Duodenal mucosa (tissue), 2 donors: ENCODE measurements at regions not wholly inside any gene's neighbourhood (a gene's known extent, or its start where the extent isn't known, plus 50 kb on each side); places are given as distances from the start of the nearest gene placed in this dataset.

Experiments
- H3K27ac ChIP-seq: one replicate; pipeline ENCODE4 v1.7.0; 2013; ENCODE audit warnings: low read depth, low read length
- H3K27me3 ChIP-seq, 2 donors: one replicate each; pipeline ENCODE4 v1.7.0; 2013; ENCODE audit warnings: low read length in 2 of 2, control low read depth in 1 of 2; ENCODE audit not compliant: insufficient read depth in 2 of 2, control insufficient read depth in 1 of 2
- H3K36me3 ChIP-seq, 2 donors: one replicate each; pipeline ENCODE4 v1.7.0; 2013; ENCODE audit warnings: low read length in 2 of 2, control low read depth in 1 of 2; ENCODE audit not compliant: insufficient read depth in 2 of 2, control insufficient read depth in 1 of 2
- H3K4me1 ChIP-seq, 2 donors: one replicate each; pipeline ENCODE4 v1.7.0; 2013; ENCODE audit warnings: low read length in 2 of 2, control low read depth in 1 of 2; ENCODE audit not compliant: insufficient read depth in 2 of 2, control insufficient read depth in 1 of 2
- H3K4me3 ChIP-seq, 2 donors: one replicate each; pipeline ENCODE4 v1.7.0; 2013; ENCODE audit warnings: low read length in 2 of 2, low read depth in 1 of 2
- H3K9ac ChIP-seq, 2 donors: one replicate each; pipeline ENCODE4 v1.7.0; 2013; ENCODE audit warnings: low read length in 2 of 2, low read depth in 1 of 2
- H3K9me3 ChIP-seq, 2 donors: one replicate each; pipeline ENCODE4 v1.7.0; 2013; ENCODE audit warnings: low read length in 2 of 2, control low read depth in 1 of 2; ENCODE audit not compliant: control insufficient read depth in 1 of 2

DNA sequence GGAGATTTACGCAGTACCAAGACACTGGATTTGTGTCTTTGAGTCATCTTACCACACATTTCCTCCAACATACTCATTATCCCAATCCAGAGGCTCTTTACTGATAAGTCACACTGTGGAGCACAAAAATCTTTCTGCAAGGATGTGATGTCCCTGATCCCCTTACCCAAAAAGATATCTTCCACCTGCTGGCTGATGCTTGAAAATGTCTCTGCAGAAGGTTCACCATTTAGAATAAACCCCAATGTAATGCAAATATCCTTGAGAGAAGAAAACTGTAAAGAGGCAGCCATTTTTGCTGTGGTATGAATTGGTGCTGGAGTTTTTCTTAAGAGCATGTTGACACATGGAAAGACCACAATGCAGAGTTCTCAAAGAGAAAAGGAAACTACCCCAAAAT is 65.7 kb upstream of the RORB start:
- Histone ChIP-seq H3K36me3 (no peaks in the 10 kb centered on the region), H3K9ac (no peak overlapping the region), H3K27ac (no peak overlapping the region), H3K4me1 (no peaks in the 10 kb centered on the region), H3K4me3 (no peak overlapping the region), H3K27me3 (no peaks in the 10 kb centered on the region), H3K9me3 (no peaks in the 10 kb centered on the region)

DNA sequence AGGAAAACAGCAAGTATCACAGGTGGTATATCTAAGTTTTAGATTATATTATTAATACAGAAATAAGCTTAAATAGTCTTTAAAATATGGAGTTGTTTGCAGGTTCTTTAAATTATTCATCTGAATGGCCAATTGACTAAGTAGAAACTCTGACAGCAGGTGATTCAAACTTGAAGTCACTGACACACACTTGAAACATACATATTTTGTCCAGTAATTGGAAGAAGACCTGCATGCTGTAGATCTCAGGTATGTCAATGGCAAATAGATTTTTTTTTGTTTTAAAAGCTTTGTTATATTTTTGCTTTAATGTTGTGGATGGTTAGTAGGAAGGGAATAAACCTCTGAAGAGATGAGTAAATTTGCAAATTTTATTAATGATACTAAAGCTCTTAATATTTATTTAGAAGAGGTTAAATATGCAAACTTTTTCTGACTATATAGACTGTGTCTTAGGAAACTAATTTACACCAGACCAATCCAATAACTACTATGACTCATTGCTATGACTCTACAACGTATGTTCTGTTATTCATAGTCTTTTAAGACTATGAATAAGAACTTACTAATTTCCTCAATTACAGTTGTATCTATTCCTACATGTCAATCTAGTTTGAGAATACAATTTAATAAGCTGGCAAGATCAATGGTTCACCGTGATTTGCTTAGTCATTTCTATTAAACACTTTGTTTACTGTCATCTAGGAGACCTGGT is 53.9 kb upstream of the RORB start:
- H3K27me3 ChIP-seq: no peaks in the 10 kb centered on the region
- no peaks in the 10 kb centered on the region for H3K36me3 ChIP-seq
- no peak overlapping the region for H3K9ac ChIP-seq
- no peak overlapping the region for H3K27ac ChIP-seq
- H3K9me3 ChIP-seq: no peaks in the 10 kb centered on the region
- no peaks in the 10 kb centered on the region for H3K4me1 ChIP-seq
- H3K4me3 ChIP-seq: no peak overlapping the region

DNA sequence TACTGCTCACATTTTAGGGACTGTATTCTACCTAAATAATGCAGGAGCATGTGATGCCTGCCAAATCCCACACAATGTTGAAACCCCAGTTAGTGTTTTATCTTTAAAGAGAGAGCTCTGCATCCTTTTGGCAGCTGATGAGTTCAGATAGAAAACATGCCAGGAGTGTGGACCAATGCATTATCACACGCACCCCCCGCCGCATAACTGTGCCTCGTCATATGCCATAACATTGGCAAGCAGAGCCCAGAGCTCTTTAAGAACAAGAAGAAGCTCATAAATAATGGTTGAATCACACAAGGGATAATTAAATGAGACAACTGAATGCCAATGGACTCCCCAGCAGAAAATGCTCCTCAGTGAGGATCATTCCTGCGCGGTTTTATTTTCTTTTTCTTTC is 52.8 kb upstream of the RORB start:
- no peaks in the 10 kb centered on the region for H3K4me1 ChIP-seq
- H3K27me3 ChIP-seq: no peaks in the 10 kb centered on the region
- no peak overlapping the region for H3K4me3 ChIP-seq
- H3K9me3 ChIP-seq: no peaks in the 10 kb centered on the region
- H3K36me3 ChIP-seq: no peaks in the 10 kb centered on the region
- no peak overlapping the region for H3K9ac ChIP-seq
- H3K27ac ChIP-seq: no peak overlapping the region
